GM12892 (cell line): ENCODE measurements at regions not wholly inside any gene's neighbourhood (a gene's known extent, or its start where the extent isn't known, plus 50 kb on each side); places are given as distances from the start of the nearest gene placed in this dataset.

Source experiments
- POLR2A ChIP-seq: IDR thresholded peaks from 2 replicates; pipeline ENCODE4 v1.6.1; 2011; ENCODE audit warnings: low read depth, low read length, control low read depth
- POLR2AphosphoS5 ChIP-seq: IDR thresholded peaks from 2 replicates; pipeline ENCODE4 v1.6.1; 2011; ENCODE audit warnings: low read depth, low read length, control low read depth

DNA sequence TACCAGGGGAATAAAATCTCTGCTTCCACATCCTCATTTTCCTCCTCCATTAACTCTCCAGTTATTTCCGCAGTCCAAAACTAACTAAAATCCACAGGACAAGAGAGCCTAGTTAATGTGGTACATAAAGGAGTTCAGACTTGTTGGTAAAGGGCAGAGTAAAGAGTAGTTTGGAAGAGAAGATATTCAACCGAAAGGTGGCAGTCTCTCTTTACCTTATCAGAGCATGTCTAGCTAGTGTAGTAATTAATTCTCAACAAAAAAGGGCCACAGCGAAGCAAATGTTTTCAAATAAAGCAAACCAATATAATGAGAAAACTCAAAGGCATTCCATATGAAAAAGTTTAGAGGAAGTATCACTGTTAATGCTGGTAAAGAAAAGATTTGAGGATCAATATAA is 286.5 kb downstream of the GLUD2 start:
- no peak for TF ChIP-seq POLR2A
- TF ChIP-seq POLR2AphosphoS5, result no peak
